Urinary bladder (tissue), 3 donors: ENCODE measurements at regions not wholly inside any gene's neighbourhood (a gene's known extent, or its start where the extent isn't known, plus 50 kb on each side); places are given as distances from the start of the nearest gene placed in this dataset.
"Not testable (repeated sequence)": the region's sequence is repeated elsewhere in the genome, so short reads cannot be mapped to it uniquely, and the experiment has no call there.

Experiments
- DNase-seq: peaks from one replicate; pipeline ENCODE4 v3.0.0-alpha.2; 2015; ENCODE audit errors: extremely low spot score
- H3K27ac ChIP-seq: one replicate; pipeline ENCODE4 v1.5.1; 2013; ENCODE audit warnings: low read depth, mild to moderate bottlenecking, moderate library complexity
- H3K36me3 ChIP-seq: one replicate; pipeline ENCODE4 v1.6.1; 2013; ENCODE audit warnings: mild to moderate bottlenecking, moderate library complexity; ENCODE audit not compliant: insufficient read depth
- H3K4me1 ChIP-seq: one replicate; pipeline ENCODE4 v1.6.1; 2013; ENCODE audit warnings: mild to moderate bottlenecking, moderate library complexity; ENCODE audit not compliant: insufficient read depth
- H3K4me3 ChIP-seq: one replicate; pipeline ENCODE4 v1.5.1; 2013; ENCODE audit warnings: low read depth, low read length
- WGBS: extraction: QIAGEN DNeasy Blood & Tissue Kit; methylation state at CpG from one replicate; pipeline ENCODE4 v1.1.7; 2013; 5-methylcytosine and 5-hydroxymethylcytosine counted together
- donor health status: healthy with polysubstance abuse.
- donor health status: healthy.

GRCh38 chr6:125445054-125445453, 143.3 kb upstream of the HDDC2 start:
- no peaks in the 10 kb centered on the region for H3K36me3 ChIP-seq
- H3K4me3 ChIP-seq, result no peak overlapping the region
- H3K27ac ChIP-seq, result no peak overlapping the region
- H3K4me1 ChIP-seq, result no peaks in the 10 kb centered on the region
- no peak for DNase-seq
- 75% methylated on average over 8 of the region's 8 CpGs for WGBS

DNA sequence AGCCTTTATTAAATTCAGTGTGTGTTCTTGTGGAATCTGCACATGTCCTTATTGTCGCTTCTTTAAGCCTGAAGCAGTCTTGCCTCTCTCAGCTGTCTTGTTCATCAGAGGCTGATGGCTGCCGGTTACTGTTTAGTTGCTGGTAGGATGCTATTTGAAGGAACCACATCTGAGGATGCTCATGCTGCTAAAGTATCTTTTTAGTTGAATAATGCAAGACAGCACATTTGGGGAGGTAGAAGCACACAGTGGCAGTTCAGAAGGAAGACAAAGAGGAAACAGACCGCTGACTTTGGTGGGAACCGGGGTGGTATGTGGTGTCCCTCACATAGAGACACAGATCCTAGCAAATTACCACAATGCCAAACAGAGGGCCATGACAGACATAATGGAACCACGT, 144.2 kb upstream of the HDDC2 start:
- WGBS, result 87% methylated on average over 5 of the region's 5 CpGs
- no peak for DNase-seq
- no peak overlapping the region for H3K27ac ChIP-seq

DNA sequence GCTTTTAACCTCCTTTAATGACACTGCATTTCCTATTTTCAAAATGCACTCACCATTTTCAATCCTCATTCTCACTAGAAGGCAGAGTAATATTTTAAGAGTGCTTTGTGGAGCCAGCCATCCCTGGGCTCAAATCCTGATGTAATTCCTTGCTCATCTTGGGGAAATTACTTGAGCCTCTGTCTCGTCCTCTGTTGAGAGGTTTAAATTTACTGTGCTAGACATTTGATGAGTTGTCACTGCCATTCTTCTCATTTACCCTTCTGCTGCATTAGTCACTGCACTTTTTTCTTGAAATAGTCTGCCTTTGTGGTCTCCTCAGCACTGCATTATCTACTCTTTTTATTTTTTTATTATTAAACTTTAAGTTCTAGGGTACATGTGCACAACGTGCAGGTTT, 150.0 kb upstream of the HDDC2 start:
- WGBS, result 47% methylated on average over 2 of the region's 2 CpGs
- Histone ChIP-seq H3K27ac (no peak overlapping the region), H3K36me3 (no peaks in the 10 kb centered on the region)

More for the DNA sequence above, 144.2 kb upstream of the HDDC2 start:
- no peaks in the 10 kb centered on the region for H3K36me3 ChIP-seq
- no peaks in the 10 kb centered on the region for H3K4me1 ChIP-seq
- no peak overlapping the region for H3K4me3 ChIP-seq

GRCh38 chr6:125453516-125453915, 151.7 kb upstream of the HDDC2 start:
- Histone ChIP-seq H3K27ac (no peak overlapping the region), H3K36me3 (no peaks in the 10 kb centered on the region), H3K4me1 (no peaks in the 10 kb centered on the region), H3K4me3 (no peak overlapping the region)
- 67% methylated on average over 4 of the region's 4 CpGs for WGBS
- DNase-seq, result no peak

More for the DNA sequence above, 150.0 kb upstream of the HDDC2 start:
- Histone ChIP-seq H3K4me1 (no peaks in the 10 kb centered on the region), H3K4me3 (no peak overlapping the region)
- DNase-seq, result no peak

DNA sequence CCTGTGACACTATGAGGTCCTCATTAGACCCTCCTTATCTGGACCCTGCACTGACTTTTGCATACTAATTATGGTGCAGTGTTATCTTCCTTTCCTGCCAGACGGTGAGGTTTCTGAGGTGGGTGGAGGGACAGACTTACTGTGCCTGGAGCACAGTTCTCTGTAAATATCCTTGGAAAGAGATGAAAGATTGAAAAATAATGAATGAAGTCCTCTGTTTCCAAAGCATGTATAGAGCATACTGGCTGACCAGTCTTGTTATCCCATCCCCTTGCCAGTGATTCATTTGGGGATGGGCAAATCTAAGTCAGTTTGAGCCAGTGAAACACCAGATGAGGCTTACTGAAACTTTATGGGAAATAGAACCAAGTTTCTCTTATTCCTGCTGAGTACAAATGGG, 152.6 kb upstream of the HDDC2 start:
- no peak overlapping the region for H3K27ac ChIP-seq
- no peak overlapping the region for H3K4me3 ChIP-seq
- no peak for DNase-seq
- H3K4me1 ChIP-seq, result no peaks in the 10 kb centered on the region
- WGBS, result 88% methylated on average over 1 of the region's 1 CpG
- no peaks in the 10 kb centered on the region for H3K36me3 ChIP-seq

DNA sequence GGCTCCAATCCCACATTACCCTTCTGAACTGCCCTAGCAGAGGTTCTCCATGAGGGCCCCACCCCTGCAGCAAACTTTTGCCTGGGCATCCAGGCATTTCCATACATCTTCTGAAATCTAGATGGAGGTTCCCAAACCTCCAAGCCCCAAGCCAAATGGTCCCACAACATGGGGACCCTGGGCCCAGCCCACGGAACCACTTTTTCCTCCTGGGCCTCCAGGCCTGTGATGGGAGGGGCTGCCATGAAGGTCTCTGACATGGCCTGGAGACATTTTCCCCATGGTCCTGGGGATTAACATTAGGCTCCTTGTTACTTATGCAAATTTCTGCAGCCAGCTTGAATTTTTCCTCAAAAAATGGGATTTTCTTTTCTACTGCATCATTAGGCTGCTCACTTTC, 156.7 kb upstream of the HDDC2 start:
- not testable (repeated sequence) for H3K36me3 ChIP-seq, H3K4me3 ChIP-seq, DNase-seq, H3K27ac ChIP-seq, H3K4me1 ChIP-seq
- 97% methylated on average over 1 of the region's 1 CpG for WGBS

GRCh38 chr6:125465332-125465731, 163.6 kb upstream of the HDDC2 start:
- WGBS, result 82% methylated on average over 1 of the region's 1 CpG
- H3K27ac ChIP-seq, H3K4me3 ChIP-seq, H3K4me1 ChIP-seq, DNase-seq, H3K36me3 ChIP-seq: not testable (repeated sequence)

- DNase-seq, result no peak
- H3K27ac ChIP-seq, result no peak overlapping the region
- WGBS, result 63% methylated on average over 3 of the region's 3 CpGs
- H3K4me1 ChIP-seq, result no peaks in the 10 kb centered on the region
- no peaks in the 10 kb centered on the region for H3K36me3 ChIP-seq
- no peak overlapping the region for H3K4me3 ChIP-seq
Observed at GRCh38 chr6:125469915-125470314, 168.1 kb upstream of the HDDC2 start.

DNA sequence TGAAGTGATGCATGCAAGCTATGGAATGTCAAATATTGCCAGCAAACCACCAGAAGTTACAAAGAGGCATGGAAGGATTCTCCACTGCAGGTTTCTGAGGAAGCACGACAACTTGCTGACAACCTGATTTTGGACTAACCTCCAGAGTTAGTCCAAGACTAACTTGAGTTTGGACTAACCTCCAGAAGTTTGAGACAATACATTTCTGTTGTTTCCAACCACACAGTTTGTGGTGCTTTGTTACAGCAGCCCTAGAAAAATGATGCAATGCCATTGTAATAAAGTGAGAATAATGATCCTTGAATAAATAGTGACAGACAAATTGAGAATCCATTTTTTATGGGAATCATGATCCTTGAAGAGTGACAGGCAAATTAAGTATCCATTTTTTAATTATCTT, 169.9 kb upstream of the HDDC2 start:
- Histone ChIP-seq H3K27ac (no peak overlapping the region), H3K4me3 (no peak overlapping the region), H3K36me3 (no peaks in the 10 kb centered on the region), H3K4me1 (no peaks in the 10 kb centered on the region)
- no peak for DNase-seq
- 90% methylated on average over 1 of the region's 1 CpG for WGBS

DNA sequence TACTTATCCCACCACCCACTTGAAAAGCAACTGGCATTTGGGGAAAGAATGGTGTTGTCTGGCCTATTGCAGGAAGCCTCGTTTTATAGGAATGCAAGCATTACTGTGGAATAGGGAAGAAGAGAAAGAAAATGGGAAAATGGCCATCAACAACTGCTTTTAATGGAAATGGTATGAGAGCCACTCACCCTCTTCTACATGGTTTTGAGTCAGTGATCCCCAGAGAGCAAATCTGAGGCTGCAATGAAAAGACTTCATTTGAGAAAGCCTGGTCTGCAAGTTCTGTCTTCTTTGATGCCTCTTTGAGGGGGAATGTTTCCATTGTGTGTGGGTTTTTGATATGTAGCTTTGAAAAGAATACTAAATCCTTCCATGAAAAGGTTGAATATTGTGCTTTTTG, 172.3 kb upstream of the HDDC2 start:
- WGBS, result 62% methylated on average over 1 of the region's 1 CpG
- H3K4me3 ChIP-seq, result no peak overlapping the region
- no peak for DNase-seq
- H3K4me1 ChIP-seq, result no peaks in the 10 kb centered on the region
- no peaks in the 10 kb centered on the region for H3K36me3 ChIP-seq
- H3K27ac ChIP-seq, result no peak overlapping the region

DNA sequence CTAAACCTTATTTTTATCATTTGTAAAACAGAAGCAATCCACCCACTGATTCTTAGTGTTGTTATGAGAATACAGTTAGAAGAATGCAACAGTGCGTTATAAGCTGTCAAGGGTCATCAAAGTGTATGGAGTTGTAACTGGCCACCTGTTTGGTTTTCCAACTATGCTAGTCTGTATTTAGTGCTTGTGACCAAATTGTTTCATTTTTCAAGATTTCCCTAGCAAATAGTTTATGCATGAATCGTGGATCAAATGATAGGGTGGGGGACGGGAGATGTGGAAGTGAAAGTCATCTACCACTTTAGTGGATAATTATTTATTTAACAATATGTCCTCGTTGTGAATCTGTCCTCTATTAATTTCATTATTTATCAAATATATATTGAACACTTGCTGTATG, 175.4 kb upstream of the HDDC2 start:
- H3K4me1 ChIP-seq, result no peaks in the 10 kb centered on the region
- no peak overlapping the region for H3K27ac ChIP-seq
- WGBS, result 80% methylated on average over 4 of the region's 4 CpGs

DNA sequence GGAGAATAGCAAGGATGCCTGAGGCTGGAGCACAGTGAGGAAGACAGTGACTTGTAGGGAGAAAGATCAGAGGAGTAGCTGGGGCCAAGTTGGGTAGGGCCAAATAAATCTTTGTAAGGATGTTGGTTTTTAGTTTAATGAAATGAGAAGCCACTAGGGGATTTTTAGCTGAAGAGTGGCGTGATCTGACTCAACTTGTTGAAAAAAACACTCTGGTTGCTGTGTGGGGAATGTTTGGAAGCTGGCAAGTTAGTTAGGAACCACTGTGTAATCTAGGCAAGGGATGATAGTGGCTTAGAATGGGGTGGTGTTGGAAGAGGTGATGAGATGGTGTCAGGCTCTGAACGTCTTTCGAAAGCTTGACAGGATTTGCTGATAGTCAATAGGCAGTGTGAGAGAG, 176.1 kb upstream of the HDDC2 start:
- H3K4me3 ChIP-seq, result no peak overlapping the region
- 63% methylated on average over 3 of the region's 3 CpGs for WGBS
- DNase-seq, result no peak
- H3K27ac ChIP-seq, result no peak overlapping the region
- H3K4me1 ChIP-seq, result no peaks in the 10 kb centered on the region
- no peaks in the 10 kb centered on the region for H3K36me3 ChIP-seq

More for the DNA sequence above, 175.4 kb upstream of the HDDC2 start:
- no peak for DNase-seq
- H3K4me3 ChIP-seq, result no peak overlapping the region
- no peaks in the 10 kb centered on the region for H3K36me3 ChIP-seq

DNA sequence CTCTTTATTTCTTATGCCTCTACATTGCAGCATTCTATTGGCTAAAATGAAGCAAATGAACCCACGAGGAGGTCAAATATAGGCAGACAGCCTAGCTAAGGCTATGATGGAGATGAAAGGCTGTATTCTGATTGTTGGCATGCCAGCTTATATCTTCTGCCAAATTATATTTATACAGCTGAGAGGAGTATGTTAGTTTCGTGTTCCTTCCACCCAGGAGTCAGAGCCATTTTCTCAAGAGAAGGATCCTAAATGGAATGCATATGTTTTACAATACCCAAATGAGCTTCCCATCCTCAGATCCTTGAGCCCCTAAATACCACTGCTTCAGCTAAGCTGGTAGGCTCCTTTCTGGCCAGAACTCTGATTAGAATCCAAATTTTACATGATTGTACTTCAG, 178.4 kb upstream of the HDDC2 start:
- 60% methylated on average over 2 of the region's 2 CpGs for WGBS
- Histone ChIP-seq H3K4me3 (no peak overlapping the region), H3K4me1 (no peaks in the 10 kb centered on the region), H3K27ac (no peak overlapping the region), H3K36me3 (no peaks in the 10 kb centered on the region)
- DNase-seq, result no peak

DNA sequence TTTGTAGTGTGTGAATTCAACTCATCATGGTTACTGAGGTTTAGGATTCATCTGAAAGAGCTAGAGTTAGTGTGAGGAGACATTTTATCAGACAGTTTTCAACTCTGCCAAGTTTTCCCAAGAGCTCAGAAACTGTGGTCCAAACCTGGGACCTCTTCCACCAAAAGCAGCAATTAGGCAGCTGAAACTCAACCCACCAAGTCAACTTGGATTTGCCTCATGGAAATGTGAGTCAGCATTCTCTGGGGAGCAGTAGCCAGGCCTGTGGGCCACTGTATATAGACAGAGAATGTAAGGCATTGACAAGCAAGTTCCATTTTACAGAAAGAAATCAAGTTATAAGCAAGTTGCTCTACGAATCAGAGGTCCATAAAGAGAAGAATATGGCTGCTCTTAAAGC, 178.8 kb upstream of the HDDC2 start:
- DNase-seq, result no peak
- WGBS, result 74% methylated on average over 1 of the region's 1 CpG
- no peaks in the 10 kb centered on the region for H3K36me3 ChIP-seq
- no peak overlapping the region for H3K4me3 ChIP-seq
- no peaks in the 10 kb centered on the region for H3K4me1 ChIP-seq
- no peak overlapping the region for H3K27ac ChIP-seq

DNA sequence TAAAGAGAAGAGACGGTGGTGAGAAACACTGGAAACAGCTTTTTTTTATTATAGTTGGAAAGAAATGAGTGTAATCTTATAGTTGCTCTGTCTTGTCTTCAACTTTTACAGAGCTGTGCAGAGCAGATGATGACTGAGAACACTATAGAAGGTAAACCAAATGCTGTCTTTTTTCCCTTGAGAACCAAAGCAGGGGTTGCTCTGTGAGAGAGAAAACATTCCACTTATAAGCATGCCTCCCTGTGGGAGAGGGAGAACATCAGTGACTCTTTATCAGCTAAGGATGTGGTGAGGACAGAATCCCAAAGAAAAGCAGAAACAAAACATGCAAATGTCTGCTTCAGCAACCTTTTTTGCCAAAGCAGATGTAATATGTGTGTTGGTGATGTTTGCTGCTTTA, 179.3 kb upstream of the HDDC2 start:
- H3K4me1 ChIP-seq, result no peaks in the 10 kb centered on the region
- no peak overlapping the region for H3K27ac ChIP-seq
- DNase-seq, result no peak
- H3K4me3 ChIP-seq, result no peak overlapping the region
- no peaks in the 10 kb centered on the region for H3K36me3 ChIP-seq
- 63% methylated on average over 1 of the region's 1 CpG for WGBS
